Thyroid gland (tissue), 4 donors: ENCODE measurements at regions not wholly inside any gene's neighbourhood (a gene's known extent, or its start where the extent isn't known, plus 50 kb on each side); places are given as distances from the start of the nearest gene placed in this dataset.

Experiments
- POLR2A ChIP-seq, 2 donors: fragments of 450-650 bp; IDR thresholded peaks; one replicate each; pipeline ENCODE4 v1.6.1; 2017; ENCODE audit warnings: antibody characterized with exemption in 2 of 2, mild to moderate bottlenecking in 2 of 2, moderate library complexity in 1 of 2
- TF ChIP-seq, protein P1 (sequence below), 6 experiments: fragments of 200-600 bp in 3 of 6; fragments of 450-650 bp in 3 of 6; sonication (generic) in 3 of 6; IDR thresholded peaks; one replicate each; pipeline ENCODE4 v1.5.1; 2016 to 2019; ENCODE audit warnings: antibody characterized with exemption in 6 of 6, mild to moderate bottlenecking in 2 of 6, inconsistent platforms in 1 of 6, moderate library complexity in 1 of 6

DNA sequence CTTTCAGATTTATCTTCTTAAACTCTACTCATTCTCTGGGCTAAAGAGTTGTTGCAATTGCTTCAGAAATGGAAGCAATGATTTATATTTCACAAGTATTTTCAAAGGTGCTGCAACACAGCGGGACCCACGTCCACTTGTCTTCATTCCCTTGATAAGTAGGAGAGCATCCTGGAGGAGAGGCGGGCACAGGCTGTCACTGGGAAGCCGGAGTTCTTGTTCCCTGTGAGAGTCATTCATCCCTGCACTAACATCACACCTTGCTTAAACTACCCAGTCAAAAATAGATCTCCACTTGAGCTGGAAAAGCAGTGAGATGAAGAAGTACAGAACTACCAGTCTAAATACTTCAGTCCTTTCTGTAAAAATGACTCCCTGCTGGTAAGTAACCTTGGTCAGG, 160.5 kb upstream of the RASSF8 start:
- TF ChIP-seq POLR2A (IDR thresholded peaks at IDR 0.05): no peak
- TF ChIP-seq, protein P1, sequence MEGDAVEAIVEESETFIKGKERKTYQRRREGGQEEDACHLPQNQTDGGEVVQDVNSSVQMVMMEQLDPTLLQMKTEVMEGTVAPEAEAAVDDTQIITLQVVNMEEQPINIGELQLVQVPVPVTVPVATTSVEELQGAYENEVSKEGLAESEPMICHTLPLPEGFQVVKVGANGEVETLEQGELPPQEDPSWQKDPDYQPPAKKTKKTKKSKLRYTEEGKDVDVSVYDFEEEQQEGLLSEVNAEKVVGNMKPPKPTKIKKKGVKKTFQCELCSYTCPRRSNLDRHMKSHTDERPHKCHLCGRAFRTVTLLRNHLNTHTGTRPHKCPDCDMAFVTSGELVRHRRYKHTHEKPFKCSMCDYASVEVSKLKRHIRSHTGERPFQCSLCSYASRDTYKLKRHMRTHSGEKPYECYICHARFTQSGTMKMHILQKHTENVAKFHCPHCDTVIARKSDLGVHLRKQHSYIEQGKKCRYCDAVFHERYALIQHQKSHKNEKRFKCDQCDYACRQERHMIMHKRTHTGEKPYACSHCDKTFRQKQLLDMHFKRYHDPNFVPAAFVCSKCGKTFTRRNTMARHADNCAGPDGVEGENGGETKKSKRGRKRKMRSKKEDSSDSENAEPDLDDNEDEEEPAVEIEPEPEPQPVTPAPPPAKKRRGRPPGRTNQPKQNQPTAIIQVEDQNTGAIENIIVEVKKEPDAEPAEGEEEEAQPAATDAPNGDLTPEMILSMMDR (IDR thresholded peaks at IDR 0.05): no peak
